ENCODE measurements at regions not wholly inside any gene's neighbourhood (a gene's known extent, or its start where the extent isn't known, plus 50 kb on each side); places are given as distances from the start of the nearest gene placed in this dataset.

DNA sequence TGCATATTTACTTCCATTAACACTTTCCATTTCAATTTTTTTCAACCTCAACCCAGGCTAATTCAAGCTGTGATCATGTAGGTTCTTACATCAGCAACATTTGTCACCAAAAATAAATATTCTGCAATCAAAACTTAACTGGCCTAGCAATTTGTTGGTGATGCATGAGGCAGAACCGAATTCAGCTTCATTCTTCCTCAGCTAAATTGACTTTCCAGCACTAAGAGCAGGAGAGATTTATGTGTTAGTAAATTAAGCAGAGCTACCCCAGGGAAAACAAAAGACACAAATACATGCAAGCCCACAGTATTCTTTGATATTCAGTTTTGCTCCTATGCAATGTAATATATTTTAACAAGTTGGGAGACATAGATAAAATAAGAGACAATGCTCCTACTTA is 208.7 kb upstream of the NDST3 start:
- intact Hi-C loops (cut with micrococcal nuclease; ENCODE audit: unreplicated experiment) = no loop called here
- H3K9me3 ChIP-seq (ENCODE audit: low read length) = no peaks in the 10 kb centered on the region
- TF ChIP-seq, protein P1, sequence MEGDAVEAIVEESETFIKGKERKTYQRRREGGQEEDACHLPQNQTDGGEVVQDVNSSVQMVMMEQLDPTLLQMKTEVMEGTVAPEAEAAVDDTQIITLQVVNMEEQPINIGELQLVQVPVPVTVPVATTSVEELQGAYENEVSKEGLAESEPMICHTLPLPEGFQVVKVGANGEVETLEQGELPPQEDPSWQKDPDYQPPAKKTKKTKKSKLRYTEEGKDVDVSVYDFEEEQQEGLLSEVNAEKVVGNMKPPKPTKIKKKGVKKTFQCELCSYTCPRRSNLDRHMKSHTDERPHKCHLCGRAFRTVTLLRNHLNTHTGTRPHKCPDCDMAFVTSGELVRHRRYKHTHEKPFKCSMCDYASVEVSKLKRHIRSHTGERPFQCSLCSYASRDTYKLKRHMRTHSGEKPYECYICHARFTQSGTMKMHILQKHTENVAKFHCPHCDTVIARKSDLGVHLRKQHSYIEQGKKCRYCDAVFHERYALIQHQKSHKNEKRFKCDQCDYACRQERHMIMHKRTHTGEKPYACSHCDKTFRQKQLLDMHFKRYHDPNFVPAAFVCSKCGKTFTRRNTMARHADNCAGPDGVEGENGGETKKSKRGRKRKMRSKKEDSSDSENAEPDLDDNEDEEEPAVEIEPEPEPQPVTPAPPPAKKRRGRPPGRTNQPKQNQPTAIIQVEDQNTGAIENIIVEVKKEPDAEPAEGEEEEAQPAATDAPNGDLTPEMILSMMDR (conservative IDR thresholded peaks at IDR 0.05; ENCODE audit: low read length) = no peak
- no peak for TF ChIP-seq EZH2phosphoT487 (IDR thresholded peaks at IDR 0.05; ENCODE audit: borderline replicate concordance, low read depth, low read length)
- no peak overlapping the region for H3K27ac ChIP-seq (ENCODE audit: low read depth, low read length, poor library complexity, severe bottlenecking)
- no peaks in the 10 kb centered on the region for H3K4me1 ChIP-seq (ENCODE audit: insufficient read depth, low read length, poor library complexity, severe bottlenecking)
- no peak for DNase-seq (ENCODE audit: low spot score)
- no peak overlapping the region for H2AFZ ChIP-seq (ENCODE audit: low read length)
- POLR2A ChIA-PET = no interaction called here
- H3K36me3 ChIP-seq (ENCODE audit: insufficient read depth, low read length) = no peaks in the 10 kb centered on the region
- no peaks in the 10 kb centered on the region for H3K79me2 ChIP-seq (ENCODE audit: insufficient read depth, low read depth, low read length)
- BruUV-seq (replicated peaks) = no TSS peak
- H3K4me2 ChIP-seq (ENCODE audit: low read length) = no peak overlapping the region
- no peaks in the 10 kb centered on the region for H3K9me2 ChIP-seq (ENCODE audit: insufficient read depth, low read length)
- CTCF ChIA-PET (ENCODE audit: unreplicated experiment) = no interaction called here
- no peak overlapping the region for H3K4me3 ChIP-seq (ENCODE audit: low read depth, low read length, poor library complexity, severe bottlenecking)
- no peaks in the 10 kb centered on the region for H4K20me1 ChIP-seq (ENCODE audit: insufficient read depth, low read length)

DNA sequence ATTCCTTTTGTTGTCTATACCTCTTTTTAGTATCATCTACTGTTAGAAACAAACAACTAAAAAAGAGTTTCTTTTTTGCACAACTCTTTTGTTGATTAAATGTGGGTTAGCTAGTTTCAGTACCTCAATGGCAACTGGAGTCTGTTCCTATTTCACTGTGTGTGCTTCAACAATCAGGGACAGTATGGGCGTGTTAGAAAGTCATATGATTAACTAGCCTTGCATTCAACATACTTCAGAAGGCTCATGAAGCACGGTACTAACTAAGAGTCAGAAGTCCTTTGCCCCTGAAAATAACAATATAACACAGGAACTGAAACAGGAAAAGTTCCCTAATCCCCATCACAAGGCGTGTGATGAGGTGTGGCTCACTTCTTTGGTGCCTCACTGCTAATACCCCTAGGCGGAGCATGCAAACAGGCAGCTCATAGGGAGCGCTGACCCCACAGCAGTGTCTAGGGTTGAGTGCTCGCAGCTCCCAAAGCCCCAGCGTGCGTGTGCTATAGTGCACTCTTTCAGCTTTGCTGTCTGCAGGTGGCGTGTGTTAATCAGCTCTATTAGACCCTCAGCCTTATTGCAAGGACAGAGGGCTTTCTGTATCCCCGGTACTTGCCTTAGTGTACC is 203.1 kb upstream of the NDST3 start:
- intact Hi-C loops (cut with micrococcal nuclease; ENCODE audit: unreplicated experiment) = no loop called here
- no peaks in the 10 kb centered on the region for H3K79me2 ChIP-seq (ENCODE audit: insufficient read depth, low read depth, low read length)
- H2AFZ ChIP-seq (ENCODE audit: low read length) = no peak overlapping the region
- no peaks in the 10 kb centered on the region for H3K9me2 ChIP-seq (ENCODE audit: insufficient read depth, low read length)
- no peak for TF ChIP-seq EZH2phosphoT487 (IDR thresholded peaks at IDR 0.05; ENCODE audit: borderline replicate concordance, low read depth, low read length)
- TF ChIP-seq, protein P1 (conservative IDR thresholded peaks at IDR 0.05; ENCODE audit: low read length) = no peak
- ChIA-PET POLR2A (no interaction called here), CTCF (ENCODE audit: unreplicated experiment) (no interaction called here)
- H3K4me2 ChIP-seq (ENCODE audit: low read length) = no peak overlapping the region
- no peak overlapping the region for H3K27ac ChIP-seq (ENCODE audit: low read depth, low read length, poor library complexity, severe bottlenecking)
- H3K4me3 ChIP-seq (ENCODE audit: low read depth, low read length, poor library complexity, severe bottlenecking) = no peak overlapping the region
- H4K20me1 ChIP-seq (ENCODE audit: insufficient read depth, low read length) = no peaks in the 10 kb centered on the region
- no peaks in the 10 kb centered on the region for H3K4me1 ChIP-seq (ENCODE audit: insufficient read depth, low read length, poor library complexity, severe bottlenecking)
- H3K36me3 ChIP-seq (ENCODE audit: insufficient read depth, low read length) = no peaks in the 10 kb centered on the region
- DNase-seq (ENCODE audit: low spot score) = no peak
- H3K9me3 ChIP-seq (ENCODE audit: low read length) = no peaks in the 10 kb centered on the region
- no TSS peak for BruUV-seq (replicated peaks)

DNA sequence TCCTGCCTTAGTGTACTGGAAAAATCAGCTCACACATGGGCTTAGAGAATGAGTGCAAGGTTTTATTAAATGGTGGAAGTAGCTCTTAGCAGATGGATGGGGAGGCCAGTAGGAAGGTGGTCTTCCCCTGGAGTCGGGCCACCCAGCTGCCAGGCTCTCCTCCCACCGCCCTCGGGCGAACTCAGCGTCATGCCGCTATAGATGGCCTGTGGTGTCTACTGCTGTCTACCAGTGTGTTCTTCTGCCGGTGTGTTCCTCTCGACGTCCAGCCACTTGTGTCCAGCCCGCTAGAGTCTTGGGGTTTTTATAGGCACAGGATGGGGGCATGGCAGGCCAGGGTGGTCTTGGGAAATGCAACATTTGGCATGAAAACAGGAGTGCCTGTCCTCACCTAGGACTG is 198.7 kb upstream of the NDST3 start:
- no peak overlapping the region for H3K27ac ChIP-seq (ENCODE audit: low read depth, low read length, poor library complexity, severe bottlenecking)
- H3K4me2 ChIP-seq (ENCODE audit: low read length) = no peak overlapping the region
- H3K9me3 ChIP-seq (ENCODE audit: low read length) = no peaks in the 10 kb centered on the region
- no peaks in the 10 kb centered on the region for H3K36me3 ChIP-seq (ENCODE audit: insufficient read depth, low read length)
- intact Hi-C loops (cut with micrococcal nuclease; ENCODE audit: unreplicated experiment) = no loop called here
- POLR2A ChIA-PET = no interaction called here
- BruUV-seq (replicated peaks) = no TSS peak
- H4K20me1 ChIP-seq (ENCODE audit: insufficient read depth, low read length) = no peaks in the 10 kb centered on the region
- TF ChIP-seq, protein P1 (conservative IDR thresholded peaks at IDR 0.05; ENCODE audit: low read length) = no peak
- no peak for TF ChIP-seq EZH2phosphoT487 (IDR thresholded peaks at IDR 0.05; ENCODE audit: borderline replicate concordance, low read depth, low read length)
- no peak overlapping the region for H2AFZ ChIP-seq (ENCODE audit: low read length)
- H3K4me3 ChIP-seq (ENCODE audit: low read depth, low read length, poor library complexity, severe bottlenecking) = no peak overlapping the region
- H3K9me2 ChIP-seq (ENCODE audit: insufficient read depth, low read length) = no peaks in the 10 kb centered on the region
- H3K4me1 ChIP-seq (ENCODE audit: insufficient read depth, low read length, poor library complexity, severe bottlenecking) = no peaks in the 10 kb centered on the region
- CTCF ChIA-PET (ENCODE audit: unreplicated experiment) = no interaction called here
- H3K79me2 ChIP-seq (ENCODE audit: insufficient read depth, low read depth, low read length) = no peaks in the 10 kb centered on the region
- no peak for DNase-seq (ENCODE audit: low spot score)
